ENCODE measurements at regions not wholly inside any gene's neighbourhood (a gene's known extent, or its start where the extent isn't known, plus 50 kb on each side); places are given as distances from the start of the nearest gene placed in this dataset.

DNA sequence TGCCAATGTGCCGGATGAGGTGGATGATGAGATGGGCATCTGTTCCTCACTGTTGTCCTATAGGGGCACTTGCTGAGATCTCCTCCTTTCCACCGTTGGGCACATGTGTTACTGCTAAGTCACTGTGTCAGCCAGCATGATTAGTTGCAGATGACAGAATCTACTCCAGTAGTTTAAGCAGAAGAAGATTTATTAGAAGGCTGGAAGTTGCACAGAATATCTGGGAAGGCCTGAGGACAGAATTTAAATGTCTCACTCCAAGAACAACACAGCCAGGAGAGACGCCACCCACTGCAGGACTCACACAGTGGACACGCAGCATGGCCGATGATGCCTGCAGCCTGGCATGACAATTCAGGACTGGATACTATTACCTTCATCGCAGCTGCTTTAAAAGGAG, 157.5 kb downstream of the NSG2 start:
- Histone ChIP-seq H3K9me2 (ENCODE audit: insufficient read depth) (no peaks in the 10 kb centered on the region), H3K36me3 (ENCODE audit: control insufficient read depth in 1 of 2, insufficient read depth in 2 of 2, low read length in 2 of 2) (no peaks in the 10 kb centered on the region), H4K20me1 (ENCODE audit: insufficient read depth) (no peaks in the 10 kb centered on the region), H3K27ac (ENCODE audit: low read depth, low read length) (no peak overlapping the region), H3K4me3 (replicated peaks in 1 of 2; ENCODE audit: low read depth in 1 of 2, low read length in 2 of 2) (no peak overlapping the region), H3K9me3 (ENCODE audit: control insufficient read depth in 1 of 2, insufficient read depth in 1 of 2, low read depth in 1 of 2, low read length in 2 of 2) (no peaks in the 10 kb centered on the region), H3K4me1 (ENCODE audit: control insufficient read depth in 1 of 2, insufficient read depth in 2 of 2, low read length in 2 of 2) (no peaks in the 10 kb centered on the region), H3K27me3 (ENCODE audit: insufficient read depth, low read length) (peaks cover 34% of the 10 kb centered on the region), H3K9ac (ENCODE audit: low read length) (no peak overlapping the region), H3K4me2 (ENCODE audit: low read length) (no peak overlapping the region), H3K79me2 (ENCODE audit: insufficient read depth, low read length) (no peaks in the 10 kb centered on the region), H2AFZ (ENCODE audit: low read depth, low read length, poor library complexity, severe bottlenecking) (no peak overlapping the region)
- ChIA-PET CTCF (no interaction called here), POLR2A (no interaction called here), RAD21 (ENCODE audit: low non-redundant PET in 1 of 2, low total read pairs in 2 of 2, uncharacterized antibody in 2 of 2, unreplicated experiment in 2 of 2) (no interaction called here)
- no TSS peak for BruUV-seq (replicated peaks)
- TF ChIP-seq YY1 (IDR thresholded peaks at IDR 0.05; ENCODE audit: extremely low read depth, insufficient replicate concordance, low read depth, low read length) (no peak), POLR2AphosphoS5 (IDR thresholded peaks at IDR 0.05; ENCODE audit: low read depth, low read length) (no peak), ATF3 (IDR thresholded peaks at IDR 0.05) (no peak), ELF1 (IDR thresholded peaks at IDR 0.05; ENCODE audit: borderline replicate concordance, low read depth) (no peak), POLR2A (IDR thresholded peaks at IDR 0.05; ENCODE audit: borderline replicate concordance, extremely low read depth, insufficient read depth, insufficient read length) (no peak), CEBPB (IDR thresholded peaks at IDR 0.05; ENCODE audit: low read depth) (no peak), CTCF (IDR thresholded peaks at IDR 0.05 in 2 of 3, conservative IDR thresholded peaks at IDR 0.05 in 1 of 3; ENCODE audit: borderline replicate concordance in 1 of 3, insufficient read depth in 1 of 3, low read depth in 2 of 3, low read length in 2 of 3) (no peak), CBX3 (IDR thresholded peaks at IDR 0.05; ENCODE audit: low read depth) (no peak), JUND (IDR thresholded peaks at IDR 0.05) (no peak), ZFX (IDR thresholded peaks at IDR 0.05) (no peak), SP1 (IDR thresholded peaks at IDR 0.05; ENCODE audit: low read depth) (no peak), FOSL1 (IDR thresholded peaks at IDR 0.05; ENCODE audit: low read depth) (no peak), SRF (IDR thresholded peaks at IDR 0.05; ENCODE audit: low read depth) (no peak), TCF7L2 (IDR thresholded peaks at IDR 0.05; ENCODE audit: borderline replicate concordance, extremely low read depth, insufficient read depth, insufficient read length) (no peak), RAD21 (IDR thresholded peaks at IDR 0.05; ENCODE audit: low read depth) (no peak), MAX (IDR thresholded peaks at IDR 0.05) (no peak), ZNF274 (IDR thresholded peaks at IDR 0.05; ENCODE audit: low read depth, low read length) (no peak), EGR1 (IDR thresholded peaks at IDR 0.05; ENCODE audit: low read depth) (no peak)
- DNase-seq (ENCODE audit: low read depth, low spot score) (no peak), ATAC-seq (no peak)
- intact Hi-C loops (cut with micrococcal nuclease) = no loop called here

Measured in HCT116 (cell line).